ENCODE measurements at regions not wholly inside any gene's neighbourhood (a gene's known extent, or its start where the extent isn't known, plus 50 kb on each side); places are given as distances from the start of the nearest gene placed in this dataset.

DNA sequence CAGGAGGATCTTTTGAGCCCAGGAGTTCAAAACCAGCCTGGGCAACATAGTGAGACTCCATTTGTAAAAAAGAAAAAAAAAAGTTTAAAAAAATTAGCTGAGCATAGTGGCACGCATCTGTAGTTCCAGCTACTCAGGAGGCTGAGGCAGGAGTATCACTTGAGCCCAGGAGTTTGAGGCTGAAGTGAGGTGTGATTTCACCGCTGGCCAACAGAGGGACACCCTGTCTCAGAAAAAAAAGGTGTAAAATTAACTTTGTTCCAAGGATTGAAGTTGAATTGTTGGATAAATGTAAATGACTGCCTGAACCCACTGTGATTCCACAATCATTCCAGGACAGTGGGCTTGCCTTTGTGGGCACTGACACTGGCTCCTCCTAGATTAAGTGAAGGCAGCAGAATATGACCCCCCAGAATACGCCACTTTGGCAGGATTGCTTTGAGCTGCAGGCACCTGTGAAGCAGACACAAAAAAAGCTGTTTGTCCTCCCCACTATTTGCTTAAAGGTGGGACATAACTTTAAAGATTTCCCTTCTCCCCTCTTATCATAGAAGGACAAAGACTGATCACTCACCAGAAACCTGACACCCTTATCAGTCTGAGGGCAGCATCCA is 57.2 kb upstream of the FOXI2 start:
- TF ChIP-seq EZH2 (IDR thresholded peaks at IDR 0.05; ENCODE audit: borderline replicate concordance, low read length) (no peak), CTCF (IDR thresholded peaks at IDR 0.05; ENCODE audit: low read length) (peak; percentile 29; the same call in 1 of the 2 replicates)
- Histone ChIP-seq H3K9ac (ENCODE audit: low read length) (no peak overlapping the region), H4K20me1 (ENCODE audit: insufficient read depth, low read length) (no peaks in the 10 kb centered on the region), H3K4me3 (ENCODE audit: low read depth, low read length, poor library complexity, severe bottlenecking) (no peak overlapping the region), H3K4me2 (ENCODE audit: low read length) (no peak overlapping the region), H2AFZ (ENCODE audit: low read length) (no peak overlapping the region), H3K27me3 (ENCODE audit: insufficient read depth, low read length) (no peaks in the 10 kb centered on the region), H3F3A (ENCODE audit: insufficient read depth, low read length) (no peaks in the 10 kb centered on the region), H3K79me2 (ENCODE audit: insufficient read depth, low read length) (no peaks in the 10 kb centered on the region), H3K9me3 (ENCODE audit: low read length) (no peaks in the 10 kb centered on the region), H3K4me1 (ENCODE audit: insufficient read depth, low read length, severe bottlenecking) (no peaks in the 10 kb centered on the region), H3K9me2 (ENCODE audit: low read depth, low read length) (no peaks in the 10 kb centered on the region), H3K36me3 (ENCODE audit: insufficient read depth, low read length) (no peaks in the 10 kb centered on the region), H3K27ac (ENCODE audit: low read depth, low read length, poor library complexity, severe bottlenecking) (no peak overlapping the region)

Data from OCI-LY1 (cell line).